ENCODE measurements at regions not wholly inside any gene's neighbourhood (a gene's known extent, or its start where the extent isn't known, plus 50 kb on each side); places are given as distances from the start of the nearest gene placed in this dataset.
A peak's percentile ranks its signal among the peaks of the same experiment; 100 is the strongest.
"Not testable (repeated sequence)": the region's sequence is repeated elsewhere in the genome, so short reads cannot be mapped to it uniquely, and the experiment has no call there.

DNA sequence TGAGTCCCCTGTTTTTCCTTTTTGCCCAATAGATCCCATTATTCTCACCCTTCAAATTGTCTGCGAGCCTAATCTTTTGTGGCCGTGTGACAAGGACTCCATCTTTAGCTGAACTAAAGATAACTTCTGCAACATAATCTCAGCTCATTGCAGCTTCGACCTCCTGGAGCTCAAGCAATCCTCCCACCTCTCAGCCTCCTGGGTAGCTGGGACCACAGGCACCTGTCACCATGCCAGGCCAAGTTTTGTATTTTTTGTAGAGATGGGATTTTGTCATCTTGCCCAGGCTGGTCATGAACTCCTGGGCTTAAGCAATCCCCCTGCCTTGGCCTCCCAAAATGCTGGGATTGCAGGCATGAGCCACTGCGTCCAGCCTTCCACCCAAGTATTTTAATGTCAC, 161.0 kb downstream of the GJA1 start:
- Histone ChIP-seq H3K27me3 (replicated peaks; ENCODE audit: insufficient read depth) (no peaks in the 10 kb centered on the region), H3K4me3 (no peak overlapping the region), H3K9me3 (ENCODE audit: low read depth) (no peaks in the 10 kb centered on the region), H3K9ac (no peak overlapping the region), H3K36me3 (ENCODE audit: low read depth) (no peaks in the 10 kb centered on the region), H4K20me1 (ENCODE audit: insufficient read depth) (no peaks in the 10 kb centered on the region), H3K9me2 (ENCODE audit: insufficient read depth) (no peaks in the 10 kb centered on the region), H3F3A (ENCODE audit: insufficient read depth) (0 out of 2 replicates have a peak, but pooled peaks cover 12% of the 10 kb centered on the region), H3K4me1 (ENCODE audit: insufficient read depth) (peaks cover 11% of the 10 kb centered on the region), H3K79me2 (ENCODE audit: insufficient read depth) (no peaks in the 10 kb centered on the region), H3K4me2 (ENCODE audit: unreplicated experiment) (no peak overlapping the region), H3K27ac (no peak overlapping the region), H2AFZ (no peak overlapping the region)
- DNase-seq, result no peak
- WGBS, 2 experiments (ENCODE audit: low coverage in 1 of 2, low lambda C conversion rate in 2 of 2, missing lambda C conversion rate in 2 of 2), result 97 to 99% methylated on average over 4 of the region's 4 CpGs
- no peak for TF ChIP-seq EZH2phosphoT487 (IDR thresholded peaks at IDR 0.05; ENCODE audit: insufficient read depth, low read depth)
- no peak for TF ChIP-seq EZH2 (IDR thresholded peaks at IDR 0.05; ENCODE audit: insufficient read depth, poor library complexity, severe bottlenecking)
- in situ Hi-C loops (cut with MboI), result no loop called here

DNA sequence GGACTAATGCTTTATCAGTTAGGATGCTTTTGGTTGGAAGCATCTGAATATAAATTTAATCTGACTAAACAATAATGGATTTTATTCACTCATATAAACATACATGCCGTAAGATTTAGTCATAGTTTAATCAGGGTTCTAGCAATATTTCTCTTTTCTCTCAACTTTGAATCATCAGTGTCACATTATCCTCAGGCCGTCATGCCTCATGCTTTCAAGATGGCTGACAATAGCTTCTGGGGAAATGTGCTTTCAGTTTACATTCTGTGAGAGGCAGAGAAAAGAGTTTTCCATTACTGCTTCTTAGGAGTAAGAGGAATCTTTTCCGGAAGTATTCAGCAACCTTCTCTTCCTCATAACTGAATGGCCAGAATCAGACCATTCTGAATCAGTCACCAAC, 162.2 kb downstream of the GJA1 start:
- Histone ChIP-seq H3K9me2 (ENCODE audit: insufficient read depth) (no peaks in the 10 kb centered on the region), H3K9ac (peak overlapping the region; percentile 26; the same call in 1 of the 2 replicates), H3F3A (ENCODE audit: insufficient read depth) (0 out of 2 replicates have a peak, but pooled peaks cover 12% of the 10 kb centered on the region), H3K27ac (peak overlapping the region; percentile 58), H4K20me1 (ENCODE audit: insufficient read depth) (no peaks in the 10 kb centered on the region), H3K4me2 (ENCODE audit: unreplicated experiment) (peak overlapping the region; percentile 57), H3K36me3 (ENCODE audit: low read depth) (no peaks in the 10 kb centered on the region), H3K79me2 (ENCODE audit: insufficient read depth) (no peaks in the 10 kb centered on the region), H3K27me3 (replicated peaks; ENCODE audit: insufficient read depth) (no peaks in the 10 kb centered on the region), H2AFZ (peak overlapping the region; percentile 94), H3K9me3 (ENCODE audit: low read depth) (no peaks in the 10 kb centered on the region), H3K4me1 (ENCODE audit: insufficient read depth) (peaks cover 11% of the 10 kb centered on the region), H3K4me3 (no peak overlapping the region)
- WGBS, 2 experiments (ENCODE audit: low coverage in 1 of 2, low lambda C conversion rate in 2 of 2, missing lambda C conversion rate in 2 of 2), result 35% methylated on average over 3 of the region's 3 CpGs
- TF ChIP-seq EZH2 (IDR thresholded peaks at IDR 0.05; ENCODE audit: insufficient read depth, poor library complexity, severe bottlenecking) (no peak), EZH2phosphoT487 (IDR thresholded peaks at IDR 0.05; ENCODE audit: insufficient read depth, low read depth) (no peak)
- peak; percentile 78 for DNase-seq
- in situ Hi-C loops (cut with MboI), result no loop called here

DNA sequence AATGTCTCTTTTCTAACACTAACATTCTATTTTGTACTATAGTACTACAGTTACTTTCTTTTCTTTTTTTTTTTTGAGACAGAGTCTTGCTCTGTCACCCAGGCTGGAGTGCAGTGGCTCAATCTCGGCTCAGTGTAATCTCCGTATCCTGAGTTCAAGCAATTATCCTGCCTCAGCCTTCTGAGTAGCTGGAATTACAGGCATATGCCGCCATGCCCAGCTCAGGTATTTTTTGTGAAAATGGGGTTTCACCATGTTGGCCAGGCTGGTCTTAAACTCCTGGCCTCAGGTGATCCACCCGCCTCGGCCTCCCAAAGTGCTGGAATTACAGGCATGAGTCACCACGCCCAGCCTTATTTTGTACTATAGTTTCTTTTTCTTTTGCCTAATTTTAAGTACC, 163.9 kb downstream of the GJA1 start:
- DNase-seq; in situ Hi-C loops (cut with MboI); H3K36me3 ChIP-seq (ENCODE audit: low read depth); H3K4me2 ChIP-seq (ENCODE audit: unreplicated experiment); H3K27ac ChIP-seq; H3K9me3 ChIP-seq (ENCODE audit: low read depth); H2AFZ ChIP-seq; H3K27me3 ChIP-seq (replicated peaks; ENCODE audit: insufficient read depth); H3K79me2 ChIP-seq (ENCODE audit: insufficient read depth); H3K4me3 ChIP-seq; H4K20me1 ChIP-seq (ENCODE audit: insufficient read depth); H3K9me2 ChIP-seq (ENCODE audit: insufficient read depth); H3K9ac ChIP-seq: not testable (repeated sequence)
- WGBS, 2 experiments (ENCODE audit: low coverage in 1 of 2, low lambda C conversion rate in 2 of 2, missing lambda C conversion rate in 2 of 2), result 93 to 99% methylated on average over 6 of the region's 6 CpGs
- peaks cover 11% of the 10 kb centered on the region for H3K4me1 ChIP-seq (ENCODE audit: insufficient read depth)
- H3F3A ChIP-seq (ENCODE audit: insufficient read depth), result 0 out of 2 replicates have a peak, but pooled peaks cover 12% of the 10 kb centered on the region

DNA sequence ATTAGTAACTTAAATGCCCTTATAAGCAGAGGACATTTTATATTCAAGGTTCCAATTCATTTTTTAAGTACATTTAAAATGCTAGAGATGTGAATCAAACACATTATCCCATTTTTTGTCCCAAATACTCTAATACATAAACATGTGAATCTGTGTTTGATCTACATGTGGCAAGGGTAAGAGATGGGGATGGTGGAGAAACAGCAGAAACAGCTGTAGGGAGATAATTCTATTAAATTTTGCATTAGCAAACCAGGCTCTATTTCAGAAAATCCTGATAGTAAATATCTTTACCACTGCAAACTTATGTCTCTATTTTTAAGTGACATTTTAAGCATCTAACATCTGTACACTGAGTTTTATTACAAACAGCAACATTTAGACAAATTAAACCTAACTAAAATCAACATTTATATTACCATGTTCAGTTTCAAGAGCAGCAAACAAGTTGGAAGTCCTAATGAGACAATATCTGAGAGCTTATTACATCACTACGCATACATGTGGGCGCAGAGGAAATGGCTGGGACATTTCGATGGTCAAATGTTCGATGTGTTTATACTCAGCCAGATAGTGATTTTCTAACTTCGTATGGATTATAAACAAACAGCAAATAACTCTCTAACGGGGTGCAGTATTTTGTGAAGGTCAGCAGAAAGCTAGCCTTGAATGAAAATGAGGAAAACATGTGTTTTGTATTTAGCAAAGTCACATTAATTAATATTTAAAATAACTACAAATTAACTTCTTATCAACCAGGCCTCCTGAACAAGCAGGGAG, 165.1 kb downstream of the GJA1 start:
- Histone ChIP-seq H3K4me1 (ENCODE audit: insufficient read depth) (peaks cover 11% of the 10 kb centered on the region), H3K9ac (no peak overlapping the region), H3K4me2 (ENCODE audit: unreplicated experiment) (no peak overlapping the region), H3K27ac (no peak overlapping the region), H3F3A (ENCODE audit: insufficient read depth) (0 out of 2 replicates have a peak, but pooled peaks cover 12% of the 10 kb centered on the region), H3K27me3 (replicated peaks; ENCODE audit: insufficient read depth) (no peaks in the 10 kb centered on the region), H3K9me3 (ENCODE audit: low read depth) (no peaks in the 10 kb centered on the region), H2AFZ (no peak overlapping the region), H3K9me2 (ENCODE audit: insufficient read depth) (no peaks in the 10 kb centered on the region), H3K4me3 (no peak overlapping the region), H4K20me1 (ENCODE audit: insufficient read depth) (no peaks in the 10 kb centered on the region), H3K79me2 (ENCODE audit: insufficient read depth) (no peaks in the 10 kb centered on the region), H3K36me3 (ENCODE audit: low read depth) (no peaks in the 10 kb centered on the region)
- 81 to 87% methylated on average over 6 of the region's 6 CpGs for WGBS, 2 experiments (ENCODE audit: low coverage in 1 of 2, low lambda C conversion rate in 2 of 2, missing lambda C conversion rate in 2 of 2)
- in situ Hi-C loops (cut with MboI), result no loop called here
- DNase-seq, result no peak
- TF ChIP-seq EZH2phosphoT487 (IDR thresholded peaks at IDR 0.05; ENCODE audit: insufficient read depth, low read depth) (no peak), EZH2 (IDR thresholded peaks at IDR 0.05; ENCODE audit: insufficient read depth, poor library complexity, severe bottlenecking) (no peak)
